Duodenal mucosa (tissue), 2 donors: ENCODE measurements at regions not wholly inside any gene's neighbourhood (a gene's known extent, or its start where the extent isn't known, plus 50 kb on each side); places are given as distances from the start of the nearest gene placed in this dataset.
"Not testable (repeated sequence)": the region's sequence is repeated elsewhere in the genome, so short reads cannot be mapped to it uniquely, and the experiment has no call there.

ENCODE experiments used
- H3K27ac ChIP-seq: one replicate; pipeline ENCODE4 v1.7.0; 2013; ENCODE audit warnings: low read depth, low read length
- H3K27me3 ChIP-seq, 2 donors: one replicate each; pipeline ENCODE4 v1.7.0; 2013; ENCODE audit warnings: low read length in 2 of 2, control low read depth in 1 of 2; ENCODE audit not compliant: insufficient read depth in 2 of 2, control insufficient read depth in 1 of 2
- H3K36me3 ChIP-seq, 2 donors: one replicate each; pipeline ENCODE4 v1.7.0; 2013; ENCODE audit warnings: low read length in 2 of 2, control low read depth in 1 of 2; ENCODE audit not compliant: insufficient read depth in 2 of 2, control insufficient read depth in 1 of 2
- H3K4me1 ChIP-seq, 2 donors: one replicate each; pipeline ENCODE4 v1.7.0; 2013; ENCODE audit warnings: low read length in 2 of 2, control low read depth in 1 of 2; ENCODE audit not compliant: insufficient read depth in 2 of 2, control insufficient read depth in 1 of 2
- H3K4me3 ChIP-seq, 2 donors: one replicate each; pipeline ENCODE4 v1.7.0; 2013; ENCODE audit warnings: low read length in 2 of 2, low read depth in 1 of 2
- H3K9ac ChIP-seq, 2 donors: one replicate each; pipeline ENCODE4 v1.7.0; 2013; ENCODE audit warnings: low read length in 2 of 2, low read depth in 1 of 2
- H3K9me3 ChIP-seq, 2 donors: one replicate each; pipeline ENCODE4 v1.7.0; 2013; ENCODE audit warnings: low read length in 2 of 2, control low read depth in 1 of 2; ENCODE audit not compliant: control insufficient read depth in 1 of 2

GRCh38 chr17:70276906-70277305, 107.6 kb downstream of the KCNJ2 start:
- Histone ChIP-seq H3K36me3 (no peaks in the 10 kb centered on the region), H3K27ac (no peak overlapping the region)

GRCh38 chr17:70278844-70279462, 109.6 kb downstream of the KCNJ2 start:
- no peaks in the 10 kb centered on the region for H3K36me3 ChIP-seq
- H3K27ac ChIP-seq: no peak overlapping the region
- H3K4me3 ChIP-seq: no peak overlapping the region
- no peak overlapping the region for H3K9ac ChIP-seq
- H3K9me3 ChIP-seq: no peaks in the 10 kb centered on the region
- no peaks in the 10 kb centered on the region for H3K27me3 ChIP-seq
- peaks cover 0 to 7% of the 10 kb centered on the region in 2 donors for H3K4me1 ChIP-seq

More at GRCh38 chr17:70276906-70277305, 107.6 kb downstream of the KCNJ2 start:
- Histone ChIP-seq H3K4me3 (no peak overlapping the region), H3K27me3 (no peaks in the 10 kb centered on the region), H3K9ac (no peak overlapping the region), H3K4me1 (peaks cover 0 to 7% of the 10 kb centered on the region in 2 donors), H3K9me3 (no peaks in the 10 kb centered on the region)

GRCh38 chr17:70286391-70286790, 117.1 kb downstream of the KCNJ2 start:
- no peak overlapping the region for H3K9ac ChIP-seq
- no peak overlapping the region for H3K27ac ChIP-seq
- H3K27me3 ChIP-seq: no peaks in the 10 kb centered on the region
- H3K9me3 ChIP-seq: no peaks in the 10 kb centered on the region
- no peaks in the 10 kb centered on the region for H3K4me1 ChIP-seq
- no peaks in the 10 kb centered on the region for H3K36me3 ChIP-seq
- H3K4me3 ChIP-seq: no peak overlapping the region

GRCh38 chr17:70288540-70289290, 119.4 kb downstream of the KCNJ2 start:
- Histone ChIP-seq H3K4me3 (no peak overlapping the region), H3K9ac (no peak overlapping the region), H3K27me3 (no peaks in the 10 kb centered on the region), H3K4me1 (no peaks in the 10 kb centered on the region), H3K27ac (no peak overlapping the region), H3K36me3 (no peaks in the 10 kb centered on the region), H3K9me3 (no peaks in the 10 kb centered on the region)

DNA sequence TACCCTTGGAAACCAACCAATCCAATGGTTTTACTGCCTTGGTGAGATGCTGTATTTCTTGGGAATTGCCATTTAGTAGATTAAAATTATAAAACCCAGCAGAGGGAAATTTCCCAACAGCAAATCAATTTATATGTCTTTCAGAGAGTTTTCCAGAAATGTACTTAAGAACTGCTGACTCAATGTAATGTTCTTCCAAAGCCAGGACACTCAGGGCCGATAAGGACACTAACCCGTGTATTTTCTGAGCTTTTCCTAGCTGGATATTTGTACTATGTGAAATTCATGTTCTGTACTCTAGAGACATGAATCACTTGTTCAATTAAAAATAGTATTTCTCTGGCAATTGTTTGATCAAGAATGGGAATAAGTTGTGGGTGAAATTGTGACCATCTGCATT, 121.4 kb downstream of the KCNJ2 start:
- Histone ChIP-seq H3K27me3 (no peaks in the 10 kb centered on the region), H3K9ac (no peak overlapping the region), H3K4me3 (no peak overlapping the region), H3K36me3 (no peaks in the 10 kb centered on the region), H3K27ac (no peak overlapping the region), H3K4me1 (no peaks in the 10 kb centered on the region), H3K9me3 (no peaks in the 10 kb centered on the region)

DNA sequence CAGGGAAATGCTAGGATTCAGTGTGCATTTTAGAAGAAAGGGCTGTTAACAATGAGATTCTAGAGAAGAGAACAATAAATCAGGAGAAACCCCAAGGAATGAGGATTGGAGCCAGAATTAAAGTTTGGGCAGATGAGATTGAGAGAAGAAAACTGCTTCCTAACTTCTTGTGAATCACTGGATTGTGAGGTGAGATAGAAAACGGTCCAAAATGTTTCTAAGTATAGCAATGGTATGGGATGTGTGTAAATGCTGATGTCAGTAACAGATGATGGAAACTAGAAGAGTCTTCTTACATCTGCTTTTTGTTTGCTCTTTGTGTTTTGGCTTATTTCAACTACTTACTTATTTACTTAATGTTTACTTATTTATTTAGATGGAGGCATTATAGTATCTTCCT, 123.0 kb downstream of the KCNJ2 start:
- Histone ChIP-seq H3K4me1 (no peaks in the 10 kb centered on the region), H3K36me3 (no peaks in the 10 kb centered on the region), H3K4me3 (no peak overlapping the region), H3K27ac (no peak overlapping the region), H3K9ac (no peak overlapping the region), H3K9me3 (no peaks in the 10 kb centered on the region), H3K27me3 (no peaks in the 10 kb centered on the region)

- H3K4me3 ChIP-seq, H3K9ac ChIP-seq, H3K27me3 ChIP-seq, H3K4me1 ChIP-seq, H3K9me3 ChIP-seq, H3K36me3 ChIP-seq, H3K27ac ChIP-seq: not testable (repeated sequence)
Observed at GRCh38 chr17:70293564-70294310, 124.4 kb downstream of the KCNJ2 start.

GRCh38 chr17:70295329-70295728, 126.0 kb downstream of the KCNJ2 start:
- no peaks in the 10 kb centered on the region for H3K27me3 ChIP-seq
- no peak overlapping the region for H3K4me3 ChIP-seq
- H3K9me3 ChIP-seq: no peaks in the 10 kb centered on the region
- no peak overlapping the region for H3K9ac ChIP-seq
- no peaks in the 10 kb centered on the region for H3K36me3 ChIP-seq
- H3K4me1 ChIP-seq: no peaks in the 10 kb centered on the region
- no peak overlapping the region for H3K27ac ChIP-seq

- Histone ChIP-seq H3K27ac (no peak overlapping the region), H3K36me3 (no peaks in the 10 kb centered on the region)
Observed at GRCh38 chr17:70295731-70296130, 126.4 kb downstream of the KCNJ2 start.

DNA sequence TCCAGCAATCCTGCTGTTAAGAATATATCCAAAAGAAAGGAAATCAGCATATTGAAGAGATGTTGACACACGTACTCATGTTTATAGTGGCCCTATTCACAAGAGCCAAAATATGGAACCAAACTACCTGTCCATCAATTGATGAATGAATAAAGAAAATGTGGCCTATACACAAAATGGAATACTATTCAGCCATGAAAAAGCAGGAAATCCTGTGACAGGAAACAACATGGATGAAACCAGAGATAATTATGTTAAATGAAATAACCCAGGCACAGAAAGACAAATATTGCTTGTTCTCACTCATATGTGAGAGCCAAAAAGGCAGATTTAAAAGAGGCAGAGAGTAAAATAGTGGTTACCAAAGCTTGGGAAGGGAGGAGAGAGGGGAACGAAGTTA, 127.1 kb downstream of the KCNJ2 start:
- H3K4me1 ChIP-seq: no peaks in the 10 kb centered on the region
- no peaks in the 10 kb centered on the region for H3K36me3 ChIP-seq
- H3K27ac ChIP-seq: no peak overlapping the region
- no peaks in the 10 kb centered on the region for H3K9me3 ChIP-seq
- no peak overlapping the region for H3K9ac ChIP-seq
- H3K27me3 ChIP-seq: no peaks in the 10 kb centered on the region
- H3K4me3 ChIP-seq: no peak overlapping the region

More at GRCh38 chr17:70295731-70296130, 126.4 kb downstream of the KCNJ2 start:
- Histone ChIP-seq H3K27me3 (no peaks in the 10 kb centered on the region), H3K4me1 (no peaks in the 10 kb centered on the region), H3K4me3 (no peak overlapping the region), H3K9ac (no peak overlapping the region), H3K9me3 (no peaks in the 10 kb centered on the region)
